Left lung (tissue), 4 donors: ENCODE measurements at regions not wholly inside any gene's neighbourhood (a gene's known extent, or its start where the extent isn't known, plus 50 kb on each side); places are given as distances from the start of the nearest gene placed in this dataset.

ENCODE experiments used
- ATAC-seq: fragments of 200-7000 bp; cut with Tn5 transposase; one replicate; pipeline ENCODE4 v1.9.1; 2020; ENCODE audit warnings: moderate library complexity
- DNase-seq, 4 donors: peaks; one replicate each; pipeline ENCODE4 v3.0.0-alpha.2; 2013 to 2020
- H3K27ac ChIP-seq, 2 donors: fragments of 200-600 bp; sonication (generic) in 1 of 2; one replicate each; pipeline versions ENCODE4 v1.5.0 to v1.8.0; 2020 to 2021
- H3K27me3 ChIP-seq, 2 donors: fragments of 200-600 bp; sonication (generic) in 1 of 2; one replicate each; pipeline versions ENCODE4 v1.5.0 to v1.8.0; 2020 to 2021
- H3K36me3 ChIP-seq, 2 donors: fragments of 200-600 bp; sonication (generic) in 1 of 2; one replicate each; pipeline versions ENCODE4 v1.5.0 to v1.8.0; 2020 to 2021
- H3K4me1 ChIP-seq, 2 donors: fragments of 200-600 bp; one replicate each; pipeline ENCODE4 v1.8.0; 2021
- H3K4me3 ChIP-seq, 2 donors: fragments of 200-600 bp; sonication (generic) in 1 of 2; one replicate each; pipeline versions ENCODE4 v1.5.0 to v1.8.0; 2020 to 2021; ENCODE audit warnings: mild to moderate bottlenecking in 1 of 2
- H3K9me3 ChIP-seq, 2 donors: fragments of 200-600 bp; sonication (generic) in 1 of 2; one replicate each; pipeline versions ENCODE4 v1.5.0 to v1.8.0; 2020 to 2021
- intact Hi-C, 2 donors: fragments of 100-400 bp; cut with DNase I; formaldehyde crosslinking; loops; one replicate each; pipeline versions ENCODE4 v1.11.2 to v1.14.2; 2022
- TF ChIP-seq, protein P1 (sequence below), 2 donors: fragments of 200-600 bp; sonication (generic) in 1 of 2; IDR thresholded peaks; one replicate each; pipeline versions ENCODE4 v1.5.0 to v1.8.0; 2021; ENCODE audit warnings: antibody characterized with exemption in 2 of 2
- donor health status: DM: no; HTN: yes; CAD: no.
- donor health status: DM: no; HTN: no; CAD: no.

DNA sequence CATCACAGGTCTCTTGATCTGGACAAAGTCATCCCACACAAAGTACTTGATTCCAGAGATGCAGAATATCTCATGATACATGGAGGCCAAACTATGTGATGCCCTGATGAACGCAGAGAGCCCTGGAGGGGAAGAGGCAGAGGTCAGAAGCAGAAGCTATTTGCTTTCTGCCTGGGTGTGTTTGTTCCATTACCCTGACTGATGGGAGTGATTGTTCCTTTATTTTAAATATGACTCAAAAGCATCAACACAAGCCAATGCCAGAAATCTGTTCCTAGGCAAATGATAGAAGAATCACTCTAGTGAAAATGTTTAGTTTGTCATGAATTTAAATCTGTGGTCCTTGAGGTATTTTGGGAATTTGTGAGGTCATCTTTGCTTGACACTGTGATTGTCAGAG, 54.7 kb upstream of the GGTLC1 start:
- Histone ChIP-seq H3K9me3 (no peaks in the 10 kb centered on the region), H3K27me3 (no peaks in the 10 kb centered on the region), H3K4me1 (no peaks in the 10 kb centered on the region), H3K36me3 (no peaks in the 10 kb centered on the region), H3K4me3 (no peak overlapping the region), H3K27ac (no peak overlapping the region)
- no peak for DNase-seq
- intact Hi-C loops, result no loop called here
- TF ChIP-seq, protein P1, sequence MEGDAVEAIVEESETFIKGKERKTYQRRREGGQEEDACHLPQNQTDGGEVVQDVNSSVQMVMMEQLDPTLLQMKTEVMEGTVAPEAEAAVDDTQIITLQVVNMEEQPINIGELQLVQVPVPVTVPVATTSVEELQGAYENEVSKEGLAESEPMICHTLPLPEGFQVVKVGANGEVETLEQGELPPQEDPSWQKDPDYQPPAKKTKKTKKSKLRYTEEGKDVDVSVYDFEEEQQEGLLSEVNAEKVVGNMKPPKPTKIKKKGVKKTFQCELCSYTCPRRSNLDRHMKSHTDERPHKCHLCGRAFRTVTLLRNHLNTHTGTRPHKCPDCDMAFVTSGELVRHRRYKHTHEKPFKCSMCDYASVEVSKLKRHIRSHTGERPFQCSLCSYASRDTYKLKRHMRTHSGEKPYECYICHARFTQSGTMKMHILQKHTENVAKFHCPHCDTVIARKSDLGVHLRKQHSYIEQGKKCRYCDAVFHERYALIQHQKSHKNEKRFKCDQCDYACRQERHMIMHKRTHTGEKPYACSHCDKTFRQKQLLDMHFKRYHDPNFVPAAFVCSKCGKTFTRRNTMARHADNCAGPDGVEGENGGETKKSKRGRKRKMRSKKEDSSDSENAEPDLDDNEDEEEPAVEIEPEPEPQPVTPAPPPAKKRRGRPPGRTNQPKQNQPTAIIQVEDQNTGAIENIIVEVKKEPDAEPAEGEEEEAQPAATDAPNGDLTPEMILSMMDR (IDR thresholded peaks at IDR 0.05), result no peak
- no peak for ATAC-seq

DNA sequence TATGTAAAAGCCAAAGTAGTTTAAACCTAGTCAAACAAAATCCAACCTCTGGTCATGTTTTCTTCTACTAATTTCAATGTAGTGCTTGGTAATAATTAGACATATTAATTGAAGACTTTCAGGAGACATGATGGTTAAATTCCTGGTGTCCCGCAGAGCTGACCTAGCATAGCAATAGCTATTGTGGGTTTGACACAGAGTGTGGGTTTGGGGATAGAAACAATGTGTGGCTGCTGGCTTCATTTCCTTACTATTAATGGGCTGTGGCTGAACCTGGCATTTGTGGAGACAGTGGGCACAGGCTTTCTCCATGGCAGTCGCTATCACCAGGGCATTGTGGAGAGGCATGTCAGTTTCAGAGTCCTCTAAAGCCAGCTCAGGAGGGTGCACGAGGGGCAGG, 54.1 kb upstream of the GGTLC1 start:
- H3K4me1 ChIP-seq, result no peaks in the 10 kb centered on the region
- ATAC-seq (no peak), DNase-seq (no peak)
- H3K4me3 ChIP-seq, result no peak overlapping the region
- no peaks in the 10 kb centered on the region for H3K36me3 ChIP-seq
- no peaks in the 10 kb centered on the region for H3K9me3 ChIP-seq
- H3K27me3 ChIP-seq, result no peaks in the 10 kb centered on the region
- TF ChIP-seq, protein P1 (IDR thresholded peaks at IDR 0.05), result no peak
- no peak overlapping the region for H3K27ac ChIP-seq
- intact Hi-C loops, result no loop called here

DNA sequence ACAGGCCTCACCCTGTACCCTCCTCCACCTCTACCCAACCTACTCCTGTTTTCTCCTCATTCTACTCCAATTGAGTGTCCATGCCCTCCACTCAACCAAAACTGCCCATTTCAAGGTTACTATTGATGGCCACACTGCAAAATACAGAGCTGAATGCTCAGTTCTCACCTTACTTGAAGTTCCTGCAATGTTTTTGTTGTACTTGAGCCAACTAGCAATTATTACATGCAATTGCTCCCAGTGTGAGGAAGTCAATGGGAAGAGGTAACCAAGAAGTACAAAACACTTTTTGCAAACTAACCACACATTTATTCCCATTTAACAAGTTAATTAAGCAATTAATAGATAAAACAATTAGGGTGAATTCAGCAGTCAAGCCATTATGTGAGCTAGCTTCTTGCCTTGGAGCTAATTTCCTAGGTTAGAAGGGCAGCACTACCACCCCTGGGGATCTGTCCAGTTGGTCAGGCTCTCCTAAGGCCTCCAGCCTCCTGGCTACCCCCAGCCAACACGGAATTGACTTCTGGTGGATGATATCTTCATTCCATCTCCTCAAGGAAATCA, 52.4 kb upstream of the GGTLC1 start:
- Histone ChIP-seq H3K27me3 (no peaks in the 10 kb centered on the region), H3K27ac (no peak overlapping the region), H3K4me1 (no peaks in the 10 kb centered on the region), H3K36me3 (no peaks in the 10 kb centered on the region), H3K9me3 (no peaks in the 10 kb centered on the region), H3K4me3 (no peak overlapping the region)
- no peak for ATAC-seq
- intact Hi-C loops, result no loop called here
- DNase-seq, result no peak
- TF ChIP-seq, protein P1 (IDR thresholded peaks at IDR 0.05), result no peak

DNA sequence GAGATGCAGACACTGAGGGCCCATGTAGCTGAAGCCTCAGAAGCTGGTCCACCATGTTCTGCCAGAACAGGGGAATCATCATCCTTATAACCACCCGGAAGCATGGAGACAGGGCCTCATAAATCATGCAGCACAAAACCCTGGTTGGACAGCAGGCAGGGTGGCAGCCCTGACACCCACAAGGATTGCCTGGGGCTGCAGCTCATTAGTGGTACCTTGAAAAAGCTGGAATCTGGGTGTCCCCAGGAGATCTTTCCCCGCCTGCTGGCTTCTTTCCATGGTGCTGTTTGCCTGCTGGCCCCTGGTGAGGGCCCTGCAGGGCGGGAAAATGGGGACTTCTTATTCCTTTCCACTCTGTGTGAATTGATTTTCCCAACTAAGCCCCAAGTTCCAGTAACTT, 50.6 kb upstream of the GGTLC1 start:
- Histone ChIP-seq H3K36me3 (no peaks in the 10 kb centered on the region), H3K9me3 (no peaks in the 10 kb centered on the region), H3K27ac (no peak overlapping the region), H3K27me3 (no peaks in the 10 kb centered on the region), H3K4me3 (no peak overlapping the region), H3K4me1 (no peaks in the 10 kb centered on the region)
- ATAC-seq, result no peak
- intact Hi-C loops, result no loop called here
- no peak for DNase-seq
- TF ChIP-seq, protein P1 (IDR thresholded peaks at IDR 0.05), result no peak
